Activated T-helper 2 cell treated with anti-CD3 and anti-CD28 coated beads, Interferon-gamma antibody, Interleukin-2, Interleukin-4, amounts not matched to agents 10 μg/mL and 5 μg/mL and 100 μg/mL, durations not matched to agents 14 hours and 24 hours and 36 hours (primary cell): ENCODE measurements at regions not wholly inside any gene's neighbourhood (a gene's known extent, or its start where the extent isn't known, plus 50 kb on each side); places are given as distances from the start of the nearest gene placed in this dataset.

Experiments used
- DNase-seq: peaks from one replicate; pipeline ENCODE4 v3.0.0; 2021; ENCODE audit warnings: low spot score
- H3K27ac Mint-ChIP-seq: one replicate; pipeline ENCODE4 v1.8.0; 2021; ENCODE audit warnings: mixed read lengths
- H3K27me3 Mint-ChIP-seq: one replicate; pipeline ENCODE4 v1.8.0; 2021; ENCODE audit warnings: low read depth, mixed read lengths
- H3K36me3 Mint-ChIP-seq: one replicate; pipeline ENCODE4 v1.8.0; 2021; ENCODE audit warnings: low read depth, mixed read lengths
- H3K4me1 Mint-ChIP-seq: one replicate; pipeline ENCODE4 v1.8.0; 2021; ENCODE audit warnings: low read depth, mixed read lengths
- H3K4me3 Mint-ChIP-seq: one replicate; pipeline ENCODE4 v1.8.0; 2021; ENCODE audit warnings: low read depth, mild to moderate bottlenecking, moderate library complexity, mixed read lengths
- H3K9me3 Mint-ChIP-seq: one replicate; pipeline ENCODE4 v1.8.0; 2021; ENCODE audit warnings: mixed read lengths
- intact Hi-C: fragments of 100-400 bp; cut with micrococcal nuclease; formaldehyde crosslinking; loops from one replicate; pipeline ENCODE4 v1.15.1; 2023

GRCh38 chr5:102554082-102554481, 55.3 kb upstream of the SLCO6A1 start:
- Mint-ChIP-seq H3K27ac (no peak overlapping the region), H3K27me3 (peaks cover 1% of the 10 kb centered on the region), H3K4me3 (no peak overlapping the region), H3K4me1 (no peaks in the 10 kb centered on the region), H3K9me3 (no peaks in the 10 kb centered on the region), H3K36me3 (no peaks in the 10 kb centered on the region)
- intact Hi-C loops, result no loop called here
- DNase-seq, result no peak

GRCh38 chr5:102554728-102555127, 55.9 kb upstream of the SLCO6A1 start:
- Mint-ChIP-seq H3K27ac (no peak overlapping the region), H3K27me3 (peaks cover 1% of the 10 kb centered on the region), H3K4me3 (no peak overlapping the region), H3K9me3 (no peaks in the 10 kb centered on the region), H3K36me3 (no peaks in the 10 kb centered on the region), H3K4me1 (no peaks in the 10 kb centered on the region)
- DNase-seq, result no peak
- intact Hi-C loops, result no loop called here

- peaks cover 8% of the 10 kb centered on the region for H3K27me3 Mint-ChIP-seq
- no peaks in the 10 kb centered on the region for H3K9me3 Mint-ChIP-seq
- no peak overlapping the region for H3K4me3 Mint-ChIP-seq
- peak; percentile 10 for DNase-seq
- intact Hi-C loops, result no loop called here
- no peak overlapping the region for H3K27ac Mint-ChIP-seq
- no peaks in the 10 kb centered on the region for H3K4me1 Mint-ChIP-seq
- H3K36me3 Mint-ChIP-seq, result no peaks in the 10 kb centered on the region
These were observed 63.3 kb upstream of the SLCO6A1 start for GRCh38 chr5:102561894-102562760.

- no peaks in the 10 kb centered on the region for H3K4me1 Mint-ChIP-seq
- intact Hi-C loops, result no loop called here
- H3K36me3 Mint-ChIP-seq, result no peaks in the 10 kb centered on the region
- no peak overlapping the region for H3K4me3 Mint-ChIP-seq
- no peak overlapping the region for H3K27ac Mint-ChIP-seq
- DNase-seq, result no peak
- H3K9me3 Mint-ChIP-seq, result no peaks in the 10 kb centered on the region
- peaks cover 9% of the 10 kb centered on the region for H3K27me3 Mint-ChIP-seq
These were observed 71.9 kb upstream of the SLCO6A1 start for GRCh38 chr5:102570747-102571146.

GRCh38 chr5:102578362-102578761, 79.6 kb upstream of the SLCO6A1 start:
- Mint-ChIP-seq H3K4me1 (no peaks in the 10 kb centered on the region), H3K9me3 (no peaks in the 10 kb centered on the region), H3K27me3 (peaks cover 6% of the 10 kb centered on the region), H3K27ac (no peak overlapping the region), H3K4me3 (no peak overlapping the region), H3K36me3 (no peaks in the 10 kb centered on the region)
- no peak for DNase-seq
- intact Hi-C loops, result no loop called here

- Mint-ChIP-seq H3K27me3 (peaks cover 6% of the 10 kb centered on the region), H3K4me3 (no peak overlapping the region), H3K27ac (no peak overlapping the region), H3K36me3 (no peaks in the 10 kb centered on the region), H3K9me3 (no peaks in the 10 kb centered on the region), H3K4me1 (peaks cover 1% of the 10 kb centered on the region)
- intact Hi-C loops, result no loop called here
- DNase-seq, result no peak
These were observed 80.6 kb upstream of the SLCO6A1 start for GRCh38 chr5:102579379-102579778.

GRCh38 chr5:102581011-102581410, 82.2 kb upstream of the SLCO6A1 start:
- no peak overlapping the region for H3K27ac Mint-ChIP-seq

GRCh38 chr5:102582696-102583095, 83.9 kb upstream of the SLCO6A1 start:
- peaks cover 1% of the 10 kb centered on the region for H3K4me1 Mint-ChIP-seq
- H3K27me3 Mint-ChIP-seq, result peaks cover 6% of the 10 kb centered on the region
- intact Hi-C loops, result loop anchor here (1.0 to 2.0 kb wide), 2 partner anchors 557 to 642 kb away; no protein-coding TSS in a partner anchor
- no peak overlapping the region for H3K27ac Mint-ChIP-seq
- H3K4me3 Mint-ChIP-seq, result no peak overlapping the region
- no peaks in the 10 kb centered on the region for H3K9me3 Mint-ChIP-seq
- H3K36me3 Mint-ChIP-seq, result no peaks in the 10 kb centered on the region
- no peak for DNase-seq

More at GRCh38 chr5:102581011-102581410, 82.2 kb upstream of the SLCO6A1 start:
- intact Hi-C loops, result no loop called here
- Mint-ChIP-seq H3K27me3 (peaks cover 8% of the 10 kb centered on the region), H3K36me3 (no peaks in the 10 kb centered on the region), H3K9me3 (no peaks in the 10 kb centered on the region), H3K4me3 (no peak overlapping the region), H3K4me1 (peaks cover 1% of the 10 kb centered on the region)
- DNase-seq, result no peak

GRCh38 chr5:102583276-102584124, 84.7 kb upstream of the SLCO6A1 start:
- peaks cover 1% of the 10 kb centered on the region for H3K4me1 Mint-ChIP-seq
- H3K9me3 Mint-ChIP-seq, result no peaks in the 10 kb centered on the region
- no peak overlapping the region for H3K27ac Mint-ChIP-seq
- peaks cover 10% of the 10 kb centered on the region for H3K27me3 Mint-ChIP-seq
- intact Hi-C loops, result loop anchor here (1.0 to 2.0 kb wide), 2 partner anchors 556 to 641 kb away; no protein-coding TSS in a partner anchor
- H3K36me3 Mint-ChIP-seq, result no peaks in the 10 kb centered on the region
- H3K4me3 Mint-ChIP-seq, result no peak overlapping the region
- DNase-seq, result no peak

GRCh38 chr5:102589661-102590060, 90.9 kb upstream of the SLCO6A1 start:
- Mint-ChIP-seq H3K36me3 (no peaks in the 10 kb centered on the region), H3K27ac (no peak overlapping the region), H3K9me3 (peaks cover 5% of the 10 kb centered on the region), H3K4me3 (no peak overlapping the region), H3K27me3 (peaks cover 9% of the 10 kb centered on the region), H3K4me1 (peaks cover 6% of the 10 kb centered on the region)
- no peak for DNase-seq
- intact Hi-C loops, result loop anchor here (2.0 to 5.0 kb wide), 3 partner anchors 189 to 533 kb away; partner anchors contain the start of genes GIN1 and PPIP5K2

- H3K36me3 Mint-ChIP-seq, result no peaks in the 10 kb centered on the region
- H3K9me3 Mint-ChIP-seq, result peaks cover 5% of the 10 kb centered on the region
- no peak for DNase-seq
- H3K27ac Mint-ChIP-seq, result no peak overlapping the region
- H3K4me1 Mint-ChIP-seq, result peaks cover 11% of the 10 kb centered on the region
- intact Hi-C loops, result loop anchor here (2.0 to 5.0 kb wide), 2 partner anchors 188 to 532 kb away; partner anchors contain the start of genes GIN1 and PPIP5K2
- H3K4me3 Mint-ChIP-seq, result no peak overlapping the region
- H3K27me3 Mint-ChIP-seq, result peaks cover 9% of the 10 kb centered on the region
These were observed 91.7 kb upstream of the SLCO6A1 start for GRCh38 chr5:102590467-102590866.

GRCh38 chr5:102591650-102592049, 92.8 kb upstream of the SLCO6A1 start:
- Mint-ChIP-seq H3K4me1 (peaks cover 15% of the 10 kb centered on the region), H3K4me3 (no peak overlapping the region), H3K36me3 (no peaks in the 10 kb centered on the region), H3K27ac (peak overlapping the region; percentile 4), H3K27me3 (peaks cover 7% of the 10 kb centered on the region), H3K9me3 (peaks cover 5% of the 10 kb centered on the region)
- DNase-seq, result no peak
- intact Hi-C loops, result loop anchor here (2.0 to 5.0 kb wide), 2 partner anchors 187 to 531 kb away; partner anchors contain the start of genes GIN1 and PPIP5K2
